Adrenal gland (tissue), 5 donors: ENCODE measurements at regions not wholly inside any gene's neighbourhood (a gene's known extent, or its start where the extent isn't known, plus 50 kb on each side); places are given as distances from the start of the nearest gene placed in this dataset.
"Not testable (repeated sequence)": the region's sequence is repeated elsewhere in the genome, so short reads cannot be mapped to it uniquely, and the experiment has no call there.

Source experiments
- CTCF ChIP-seq, 6 experiments: fragments of 450-650 bp in 4 of 6; fragments of 200-600 bp in 2 of 6; sonication (generic) in 1 of 6; IDR thresholded peaks; 1 replicate in 5 of 6; 2 replicates in 1 of 6; pipeline versions ENCODE4 v1.5.1 to v1.8.0; 2016 to 2021; ENCODE audit warnings: antibody characterized with exemption in 6 of 6, mild to moderate bottlenecking in 2 of 6, moderate library complexity in 1 of 6
- POLR2A ChIP-seq, 2 donors: fragments of 450-650 bp; IDR thresholded peaks; one replicate each; pipeline ENCODE4 v1.6.1; 2017; ENCODE audit warnings: antibody characterized with exemption in 2 of 2, mild to moderate bottlenecking in 2 of 2, moderate library complexity in 1 of 2
- donor health status: DM: no; HTN: no; CAD: no.

GRCh38 chr1:145537003-145537402 is 70.8 kb upstream of the GPR89A start:
- TF ChIP-seq CTCF, POLR2A (IDR thresholded peaks at IDR 0.05): not testable (repeated sequence)
